Gastroesophageal sphincter (tissue), 4 donors: ENCODE measurements at regions not wholly inside any gene's neighbourhood (a gene's known extent, or its start where the extent isn't known, plus 50 kb on each side); places are given as distances from the start of the nearest gene placed in this dataset.

ENCODE experiments used
- ATAC-seq: fragments of 150-250 bp; one replicate; pipeline ENCODE4 v1.9.1; 2016; ENCODE audit warnings: mild to moderate bottlenecking, moderate library complexity
- H3K27ac ChIP-seq, 4 donors: fragments of 200-600 bp; sonication (generic) in 3 of 4; 1 replicate in 3 of 4; 2 replicates in 1 of 4; pipeline ENCODE4 v1.5.1; 2016 to 2019
- H3K27me3 ChIP-seq: fragments of 200-600 bp; sonication (generic); one replicate; pipeline ENCODE4 v1.5.1; 2019
- H3K36me3 ChIP-seq, 2 donors: fragments of 200-600 bp; sonication (generic); one replicate each; pipeline ENCODE4 v1.5.1; 2019; ENCODE audit warnings: control low read depth in 1 of 2
- H3K4me1 ChIP-seq, 3 donors: fragments of 200-600 bp; sonication (generic); 1 replicate in 2 of 3; 2 replicates in 1 of 3; pipeline ENCODE4 v1.5.1; 2016 to 2019; ENCODE audit warnings: control low read depth in 2 of 3
- H3K4me3 ChIP-seq, 2 donors: fragments of 200-600 bp; sonication (generic); one replicate each; pipeline ENCODE4 v1.5.1; 2019; ENCODE audit warnings: mild to moderate bottlenecking in 1 of 2, moderate library complexity in 1 of 2
- H3K9me3 ChIP-seq, 3 donors: fragments of 200-600 bp; sonication (generic); one replicate each; pipeline ENCODE4 v1.5.1; 2017 to 2019; ENCODE audit warnings: control low read depth in 2 of 3
- EP300 ChIP-seq: sonication (generic); formaldehyde crosslinking; IDR thresholded peaks from one replicate; pipeline ENCODE4 v1.6.1; 2017; ENCODE audit warnings: antibody characterized with exemption, mild to moderate bottlenecking
- POLR2A ChIP-seq, 2 donors: fragments of 450-650 bp; IDR thresholded peaks; one replicate each; pipeline ENCODE4 v1.6.1; 2017; ENCODE audit warnings: antibody characterized with exemption in 2 of 2, mild to moderate bottlenecking in 2 of 2, moderate library complexity in 1 of 2
- POLR2AphosphoS5 ChIP-seq: sonication (generic); formaldehyde crosslinking; IDR thresholded peaks from one replicate; pipeline ENCODE4 v1.6.1; 2017; ENCODE audit warnings: antibody characterized with exemption
- WGBS, 2 donors: methylation state at CpG; one replicate each; pipeline ENCODE4 v1.1.5; 2018; ENCODE audit warnings: low coverage in 1 of 2; 5-methylcytosine and 5-hydroxymethylcytosine counted together
- TF ChIP-seq, protein P1 (sequence below), 4 experiments: fragments of 200-600 bp in 2 of 4; fragments of 450-650 bp in 2 of 4; sonication (generic) in 1 of 4; IDR thresholded peaks; one replicate each; pipeline ENCODE4 v1.5.1; 2017 to 2019; ENCODE audit warnings: antibody characterized with exemption in 4 of 4, mild to moderate bottlenecking in 2 of 4, moderate library complexity in 2 of 4

DNA sequence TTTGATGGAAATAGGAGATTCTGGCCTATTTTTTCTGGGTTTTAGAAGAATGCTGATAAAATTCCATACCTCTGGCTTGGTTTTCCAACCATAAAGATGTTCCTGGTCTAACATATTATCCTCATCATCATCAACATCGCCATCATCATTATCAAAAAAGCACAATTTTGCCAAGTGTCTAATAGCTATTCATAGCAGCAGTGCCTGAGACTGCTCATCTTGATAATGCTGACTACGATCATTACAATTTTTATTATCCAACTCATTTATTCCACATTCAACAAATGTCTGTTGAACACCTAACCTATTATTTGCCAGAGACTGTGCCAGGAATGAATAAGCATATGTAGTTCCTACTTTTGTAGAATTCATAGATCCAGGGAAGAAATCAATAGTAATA lies 303.5 kb upstream of the GATB start:
- H3K27ac ChIP-seq, result no peak overlapping the region
- H3K36me3 ChIP-seq, result no peaks in the 10 kb centered on the region
- peaks cover 0 to 11% (median 0%) of the 10 kb centered on the region in 3 donors for H3K4me1 ChIP-seq
- TF ChIP-seq EP300 (no peak), POLR2AphosphoS5 (no peak), POLR2A (IDR thresholded peaks at IDR 0.05) (no peak)
- TF ChIP-seq, protein P1, sequence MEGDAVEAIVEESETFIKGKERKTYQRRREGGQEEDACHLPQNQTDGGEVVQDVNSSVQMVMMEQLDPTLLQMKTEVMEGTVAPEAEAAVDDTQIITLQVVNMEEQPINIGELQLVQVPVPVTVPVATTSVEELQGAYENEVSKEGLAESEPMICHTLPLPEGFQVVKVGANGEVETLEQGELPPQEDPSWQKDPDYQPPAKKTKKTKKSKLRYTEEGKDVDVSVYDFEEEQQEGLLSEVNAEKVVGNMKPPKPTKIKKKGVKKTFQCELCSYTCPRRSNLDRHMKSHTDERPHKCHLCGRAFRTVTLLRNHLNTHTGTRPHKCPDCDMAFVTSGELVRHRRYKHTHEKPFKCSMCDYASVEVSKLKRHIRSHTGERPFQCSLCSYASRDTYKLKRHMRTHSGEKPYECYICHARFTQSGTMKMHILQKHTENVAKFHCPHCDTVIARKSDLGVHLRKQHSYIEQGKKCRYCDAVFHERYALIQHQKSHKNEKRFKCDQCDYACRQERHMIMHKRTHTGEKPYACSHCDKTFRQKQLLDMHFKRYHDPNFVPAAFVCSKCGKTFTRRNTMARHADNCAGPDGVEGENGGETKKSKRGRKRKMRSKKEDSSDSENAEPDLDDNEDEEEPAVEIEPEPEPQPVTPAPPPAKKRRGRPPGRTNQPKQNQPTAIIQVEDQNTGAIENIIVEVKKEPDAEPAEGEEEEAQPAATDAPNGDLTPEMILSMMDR (IDR thresholded peaks at IDR 0.05), result no peak
- H3K27me3 ChIP-seq, result no peaks in the 10 kb centered on the region
- 59 to 62% methylated on average over 2 of the region's 2 CpGs for WGBS, 2 donors
- H3K4me3 ChIP-seq, result no peak overlapping the region
- ATAC-seq, result no peak
- H3K9me3 ChIP-seq, result no peaks in the 10 kb centered on the region

DNA sequence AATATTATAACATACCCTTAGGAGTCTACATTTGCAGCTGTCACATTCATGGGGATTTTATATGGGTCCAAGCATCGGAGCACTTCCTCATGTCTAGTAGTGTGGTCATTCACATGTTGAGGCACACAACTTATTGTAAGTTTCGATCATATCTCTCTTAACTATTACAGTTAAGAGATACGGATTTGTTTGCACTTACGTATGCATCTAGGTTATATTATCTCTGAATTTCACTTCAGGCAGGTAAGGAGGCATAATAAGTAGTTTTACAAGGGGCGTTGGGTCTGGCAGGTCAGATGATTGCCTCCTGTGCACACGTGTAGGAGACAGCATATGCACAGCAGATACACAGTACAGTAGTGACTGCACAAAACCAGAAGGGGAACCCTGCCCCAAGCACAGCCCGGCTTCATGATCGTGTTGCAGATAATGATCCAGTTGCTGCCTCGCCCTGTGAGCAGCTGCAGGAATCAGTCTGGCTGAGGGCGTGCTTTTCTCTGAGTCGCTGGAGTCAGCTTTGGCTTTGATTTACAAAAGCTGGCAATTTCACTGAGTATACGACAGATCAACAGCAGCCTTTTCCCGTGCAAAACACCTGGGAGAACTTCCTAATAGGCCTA lies 302.9 kb upstream of the GATB start:
- 73 to 75% methylated on average over 4 to 11 of the region's 13 CpGs for WGBS, 2 donors
- no peak overlapping the region for H3K27ac ChIP-seq
- H3K9me3 ChIP-seq, result no peaks in the 10 kb centered on the region
- no peaks in the 10 kb centered on the region for H3K36me3 ChIP-seq
- H3K4me3 ChIP-seq, result no peak overlapping the region
- no peak for ATAC-seq
- H3K27me3 ChIP-seq, result no peaks in the 10 kb centered on the region
- peaks cover 0 to 11% (median 0%) of the 10 kb centered on the region in 3 donors for H3K4me1 ChIP-seq
- TF ChIP-seq POLR2AphosphoS5 (no peak), POLR2A (IDR thresholded peaks at IDR 0.05) (no peak), EP300 (no peak)
- TF ChIP-seq, protein P1 (IDR thresholded peaks at IDR 0.05), result no peak

DNA sequence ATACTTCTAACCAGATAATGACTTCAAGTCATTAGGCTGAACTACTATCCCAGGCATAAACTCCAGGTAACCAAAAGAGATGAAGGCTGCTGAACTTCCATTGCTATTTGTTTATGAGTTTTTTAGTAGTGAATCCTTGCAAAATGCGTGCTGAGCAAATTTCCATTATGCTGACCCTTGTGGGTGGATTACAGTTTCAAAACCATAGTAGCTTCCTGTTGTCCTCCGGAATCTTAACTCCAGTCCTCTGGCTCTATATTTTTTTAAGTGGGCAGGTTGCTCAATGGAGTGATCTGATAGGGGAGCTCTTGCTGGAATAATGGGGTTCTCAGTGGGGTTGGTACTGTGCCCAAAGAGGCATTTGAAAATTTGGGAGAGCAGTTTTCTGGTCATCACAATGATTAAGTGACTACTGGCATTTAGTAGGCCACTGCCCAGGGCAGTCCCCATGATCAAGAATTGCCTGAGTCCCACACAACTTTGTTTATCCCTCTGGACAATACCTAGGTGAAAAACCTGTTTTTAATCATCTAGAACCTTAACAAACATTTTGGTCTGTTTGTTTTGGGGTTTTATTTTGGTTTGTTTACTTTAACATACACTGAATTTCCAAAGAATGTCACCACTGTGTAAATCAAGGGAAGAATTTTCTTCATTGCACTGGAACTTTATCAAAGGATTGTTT lies 302.3 kb upstream of the GATB start:
- Histone ChIP-seq H3K4me3 (no peak overlapping the region), H3K36me3 (no peaks in the 10 kb centered on the region), H3K4me1 (peaks cover 0 to 11% (median 0%) of the 10 kb centered on the region in 3 donors), H3K27me3 (no peaks in the 10 kb centered on the region), H3K27ac (no peak overlapping the region), H3K9me3 (peaks cover 0 to 4% (median 0%) of the 10 kb centered on the region in 3 donors)
- 58% methylated on average over 2 of the region's 2 CpGs; no CpG with 5 or more reads in 1 of the 2 donors for WGBS, 2 donors
- ATAC-seq, result no peak
- TF ChIP-seq POLR2A (IDR thresholded peaks at IDR 0.05) (no peak), POLR2AphosphoS5 (no peak), EP300 (no peak)
- TF ChIP-seq, protein P1 (IDR thresholded peaks at IDR 0.05), result no peak

DNA sequence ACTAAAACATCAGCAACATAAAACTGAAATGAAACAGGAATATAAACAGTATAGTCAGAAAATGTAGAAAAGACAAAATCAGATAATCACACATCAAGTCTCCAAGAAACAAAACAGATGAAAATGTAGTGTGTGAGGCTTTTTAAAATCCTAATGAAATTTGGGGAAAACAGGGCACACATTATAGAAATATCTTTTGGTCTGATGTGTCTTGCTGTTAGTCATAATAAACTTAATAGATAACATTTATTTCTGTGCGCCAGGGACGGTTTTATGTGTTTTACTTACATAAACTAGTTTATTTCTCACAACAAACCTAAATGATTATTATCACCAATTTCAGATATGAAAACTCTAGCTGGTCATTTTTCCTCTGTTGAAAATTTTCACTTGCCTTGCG lies 293.9 kb upstream of the GATB start:
- TF ChIP-seq POLR2AphosphoS5 (no peak), EP300 (no peak), POLR2A (IDR thresholded peaks at IDR 0.05) (no peak)
- TF ChIP-seq, protein P1 (IDR thresholded peaks at IDR 0.05), result no peak
- Histone ChIP-seq H3K27ac (no peak overlapping the region), H3K36me3 (no peaks in the 10 kb centered on the region), H3K27me3 (no peaks in the 10 kb centered on the region), H3K9me3 (peaks cover 0 to 19% (median 0%) of the 10 kb centered on the region in 3 donors), H3K4me3 (no peak overlapping the region), H3K4me1 (no peaks in the 10 kb centered on the region)
- WGBS, 2 donors, result 57 to 59% methylated on average over 3 of the region's 3 CpGs
- ATAC-seq, result no peak
